ENCODE measurements at regions not wholly inside any gene's neighbourhood (a gene's known extent, or its start where the extent isn't known, plus 50 kb on each side); places are given as distances from the start of the nearest gene placed in this dataset.

DNA sequence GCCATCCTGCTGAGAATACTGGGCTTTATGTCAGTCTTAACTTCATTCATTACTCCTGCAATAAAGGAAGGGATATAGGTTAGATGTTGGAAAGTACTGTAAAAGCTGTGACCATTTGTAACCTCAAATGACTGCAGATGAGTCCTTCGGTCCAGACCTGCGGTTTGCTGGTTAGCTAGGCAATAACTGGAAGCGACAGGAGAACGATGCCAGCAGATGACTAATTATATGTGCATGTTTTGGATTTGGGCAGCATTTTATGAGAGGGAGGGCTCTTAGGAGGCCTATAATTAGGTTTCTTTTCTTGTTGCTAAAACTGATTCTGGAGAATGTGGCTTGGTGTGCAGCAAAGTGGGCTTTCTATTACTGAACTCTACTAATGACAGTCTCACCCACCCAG is 205.6 kb downstream of the TMEM182 start:
- DNase-seq, result no peak

DNA sequence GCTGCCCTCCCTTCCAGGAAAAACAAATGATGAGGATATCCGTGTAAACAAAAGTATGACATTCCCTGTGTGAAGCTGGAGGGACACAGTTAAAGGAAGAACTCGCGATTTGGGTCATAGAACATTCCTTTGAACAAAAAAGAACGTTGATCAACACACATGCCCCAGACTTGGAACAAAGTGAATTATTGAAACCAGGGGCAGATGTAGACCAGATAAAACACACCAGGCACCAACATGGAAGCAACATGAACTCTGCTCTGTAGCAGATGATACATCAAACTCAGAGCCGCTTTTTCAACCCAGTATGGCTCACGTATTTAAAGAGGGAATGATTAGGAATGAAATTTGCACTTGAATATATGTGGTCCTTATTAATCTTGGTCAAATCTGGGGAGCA is 206.5 kb downstream of the TMEM182 start:
- no peak for DNase-seq

DNA sequence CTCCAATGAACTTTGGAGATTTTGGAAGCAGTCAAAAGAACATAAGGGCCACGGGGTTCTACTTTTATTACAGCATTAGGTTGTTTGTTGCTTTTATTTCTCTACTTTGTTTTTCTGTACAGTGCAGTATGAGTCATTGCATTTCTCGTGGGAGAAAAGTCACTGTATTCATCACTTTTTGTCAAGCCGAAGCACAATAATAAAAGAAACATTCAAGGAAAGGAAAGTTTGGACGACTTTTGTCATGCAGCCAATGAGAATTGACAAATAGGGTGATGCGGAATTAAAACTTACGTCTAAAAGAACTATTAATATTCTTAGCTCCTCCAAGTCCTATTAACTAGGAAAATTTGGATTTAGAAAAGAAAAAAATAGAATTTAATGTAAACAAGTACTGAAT is 209.9 kb downstream of the TMEM182 start:
- no peak for DNase-seq

DNA sequence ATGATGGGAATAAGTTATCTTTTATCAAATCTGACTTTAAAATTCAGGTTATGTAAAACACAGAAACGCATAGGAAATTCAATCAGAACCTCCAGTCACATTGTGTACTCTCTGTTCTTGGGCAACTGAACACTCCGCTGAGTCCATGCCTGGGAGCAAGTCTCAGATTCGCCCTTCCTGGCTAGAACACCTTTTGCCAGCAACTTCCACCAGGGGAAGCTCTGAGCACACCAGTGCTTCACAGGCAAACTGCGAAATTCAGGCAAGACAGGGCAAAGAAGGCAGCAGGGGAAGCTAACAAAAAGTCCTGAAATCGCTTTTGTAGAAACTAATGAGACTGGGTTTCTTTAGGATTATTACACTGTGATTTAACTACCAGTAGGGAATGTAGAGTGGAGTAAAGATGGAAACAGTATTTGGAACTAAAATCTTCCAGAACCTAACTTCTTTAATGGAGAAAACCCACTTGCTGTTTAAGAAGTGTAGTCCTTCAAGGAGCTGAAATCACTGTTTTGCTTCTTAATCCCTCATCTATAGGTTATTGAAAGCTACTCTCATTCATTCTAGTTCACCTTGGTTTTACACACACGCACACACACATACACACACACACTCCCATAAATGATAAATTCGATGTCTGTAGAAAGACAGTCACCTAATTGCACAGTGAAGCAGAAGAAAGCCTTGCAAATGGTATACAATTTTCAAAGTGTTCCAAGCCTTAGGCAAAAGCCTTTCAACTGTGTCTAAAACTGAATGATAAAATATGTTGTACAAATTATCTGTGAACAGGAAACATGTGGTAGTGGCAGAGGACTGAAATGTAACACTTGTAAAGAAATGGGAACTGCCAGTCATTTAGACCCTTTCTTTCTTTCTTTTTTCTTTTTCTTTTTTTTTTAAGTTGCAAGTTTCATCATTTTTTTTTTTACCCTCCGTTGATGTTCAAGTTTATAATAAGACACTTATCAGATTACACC is 214.5 kb downstream of the TMEM182 start:
- peak in 3 of 4 experiments; percentile 10 to 22 (median 20) for DNase-seq

DNA sequence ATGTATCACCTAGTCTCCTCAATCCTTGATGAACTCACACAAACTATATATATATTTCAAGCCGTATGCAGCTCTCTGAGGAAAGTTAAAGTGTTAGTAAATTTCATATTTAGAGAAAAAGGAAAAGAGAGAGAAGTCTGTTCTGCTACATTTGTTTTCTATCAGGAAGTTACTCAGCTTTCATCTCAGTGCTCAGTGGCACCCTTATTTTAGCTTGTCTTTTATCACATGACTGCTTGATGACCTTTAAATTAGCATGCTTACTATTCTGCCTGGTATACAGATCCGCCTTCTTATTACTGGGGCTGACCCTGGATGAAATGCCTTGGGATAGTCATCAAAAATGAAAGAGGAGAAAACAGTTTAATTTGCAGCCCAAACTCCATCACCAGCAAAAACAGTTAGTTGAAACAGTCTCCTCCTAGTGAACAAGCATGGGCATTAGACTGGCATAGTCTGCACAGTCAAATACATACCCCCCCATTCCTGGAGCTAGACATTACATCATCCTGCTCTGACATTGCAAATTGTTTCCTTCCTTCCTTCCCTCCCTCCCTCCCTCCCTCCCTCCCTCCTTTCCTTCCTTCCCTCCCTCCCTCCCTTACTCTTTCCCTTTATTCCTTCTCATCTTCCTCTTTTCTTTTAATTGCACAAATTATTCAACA is 215.7 kb downstream of the TMEM182 start:
- DNase-seq, result no peak

DNA sequence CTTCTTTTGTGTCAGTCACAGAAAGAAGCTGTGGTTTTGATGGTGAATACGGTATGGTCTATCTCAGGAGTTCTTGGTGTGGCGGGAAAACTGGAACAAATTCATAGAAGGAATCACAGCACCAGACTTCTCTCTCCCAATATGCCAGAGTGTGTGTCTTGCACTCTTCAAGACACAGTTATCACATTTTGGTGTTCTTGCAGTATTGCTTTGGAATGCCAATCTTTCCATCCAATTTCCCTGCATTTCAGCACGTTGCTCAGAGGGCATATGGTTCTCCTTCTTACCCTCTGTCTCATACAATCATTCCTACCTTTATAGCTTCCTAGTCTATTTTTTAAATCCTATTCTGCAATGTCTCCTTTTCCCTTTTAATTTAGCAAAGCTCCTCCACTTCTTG is 216.3 kb downstream of the TMEM182 start:
- no peak for DNase-seq

DNA sequence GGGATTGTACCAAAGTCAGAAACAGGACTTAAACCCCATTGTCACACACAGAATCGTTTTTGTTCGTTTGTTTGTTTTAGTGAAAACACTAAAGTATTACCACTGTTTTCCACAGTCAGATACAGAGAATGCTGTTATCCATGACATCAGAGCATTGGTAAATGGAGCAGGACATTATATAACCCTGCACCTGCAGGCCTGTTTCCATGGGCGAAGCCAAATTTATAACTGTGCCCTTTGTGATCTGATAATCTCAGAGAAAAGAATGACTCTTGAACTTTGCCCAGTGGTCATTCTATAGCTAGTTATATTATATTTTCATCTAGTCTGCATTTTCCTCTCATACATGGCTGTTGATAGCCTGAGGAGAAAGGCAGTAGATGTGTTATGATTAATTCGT is 217.6 kb downstream of the TMEM182 start:
- DNase-seq, result no peak

DNA sequence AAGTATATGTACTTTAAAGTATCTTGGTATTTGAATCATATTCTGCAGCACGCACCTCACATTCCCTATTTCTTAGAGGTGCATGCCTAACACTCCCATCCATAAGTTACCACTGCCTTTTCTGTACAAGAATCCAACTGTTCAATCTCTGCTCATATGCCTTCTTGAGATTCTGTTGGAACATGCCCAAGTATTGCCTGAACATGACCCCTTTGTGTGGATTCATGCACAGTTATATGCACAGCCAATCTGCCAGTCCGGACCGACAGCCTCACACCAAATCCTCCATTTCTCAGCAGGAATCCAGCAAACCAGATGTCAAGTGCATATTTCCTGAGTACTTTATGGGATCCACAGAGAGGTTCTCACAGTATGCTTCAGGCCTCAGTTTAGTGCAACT is 222.0 kb downstream of the TMEM182 start:
- no peak for DNase-seq

DNA sequence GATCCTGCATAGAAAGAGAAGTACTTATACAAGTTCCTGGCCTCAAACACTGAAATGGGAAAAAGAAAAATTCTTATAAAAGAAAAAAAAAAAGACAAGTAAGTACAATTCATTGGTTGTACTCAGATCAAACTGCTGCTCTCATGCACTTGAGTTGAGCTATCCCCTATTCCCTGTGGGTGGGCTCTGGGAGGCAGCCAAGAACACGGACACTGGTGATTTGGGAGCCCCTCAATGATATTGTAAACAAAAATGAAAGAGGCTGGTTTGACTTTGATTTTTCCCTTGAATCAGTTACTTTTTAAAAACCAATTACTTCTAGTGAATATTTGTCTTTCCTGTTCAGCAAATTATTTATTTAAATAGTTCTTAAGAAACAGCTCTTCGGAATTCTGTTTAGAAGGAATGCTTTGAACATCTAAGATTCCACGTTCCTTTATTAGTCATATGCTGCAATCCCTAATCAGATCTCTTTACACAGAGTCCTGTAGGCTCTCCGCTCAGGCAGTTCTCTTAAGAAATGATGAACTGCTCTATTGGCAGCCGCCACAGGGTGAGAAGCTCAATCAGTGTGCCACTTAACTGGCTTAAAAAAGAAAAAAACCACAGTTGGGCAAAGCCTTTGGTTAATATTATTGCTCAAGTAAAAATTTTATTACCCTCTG is 225.1 kb downstream of the TMEM182 start:
- no peak for DNase-seq

DNA sequence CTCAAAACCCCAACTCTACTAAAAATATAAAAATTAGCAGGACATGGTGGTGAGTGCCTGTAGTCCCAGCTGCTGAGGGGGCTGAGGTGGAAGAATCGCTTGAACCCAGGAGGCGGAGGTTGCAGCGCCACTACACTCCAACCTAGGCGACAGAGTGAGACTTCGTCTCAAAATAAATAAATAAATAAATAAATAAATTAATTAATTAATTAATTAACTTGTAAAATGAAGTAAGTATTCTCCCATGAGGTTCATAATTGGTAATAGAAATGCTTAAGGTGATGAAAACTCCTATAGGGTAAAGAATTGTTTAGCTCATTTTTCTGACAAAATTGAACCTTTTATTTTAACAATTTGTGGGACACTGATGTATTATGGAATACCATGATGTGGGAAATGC is 230.8 kb downstream of the TMEM182 start:
- no peak for DNase-seq

DNA sequence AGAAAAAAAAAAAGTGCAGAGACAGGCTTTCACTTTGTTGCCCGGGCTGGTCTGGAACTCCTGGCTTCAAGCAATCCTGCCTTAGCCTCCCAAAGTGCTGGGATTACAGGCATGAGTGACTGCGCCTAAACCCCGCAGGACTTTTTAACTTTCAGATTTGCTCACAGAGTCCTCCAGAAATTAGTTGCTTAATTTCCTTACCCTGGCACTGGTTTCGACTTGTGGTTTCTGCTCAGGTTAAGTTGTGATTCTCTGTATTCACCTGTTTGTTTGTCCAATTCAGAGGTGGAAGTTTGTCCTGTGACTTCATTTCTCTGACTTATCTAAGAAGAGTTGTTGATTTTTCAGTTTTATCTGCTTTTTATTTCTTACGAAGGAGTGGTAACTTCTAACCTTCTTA is 238.1 kb downstream of the TMEM182 start:
- DNase-seq, result no peak

DNA sequence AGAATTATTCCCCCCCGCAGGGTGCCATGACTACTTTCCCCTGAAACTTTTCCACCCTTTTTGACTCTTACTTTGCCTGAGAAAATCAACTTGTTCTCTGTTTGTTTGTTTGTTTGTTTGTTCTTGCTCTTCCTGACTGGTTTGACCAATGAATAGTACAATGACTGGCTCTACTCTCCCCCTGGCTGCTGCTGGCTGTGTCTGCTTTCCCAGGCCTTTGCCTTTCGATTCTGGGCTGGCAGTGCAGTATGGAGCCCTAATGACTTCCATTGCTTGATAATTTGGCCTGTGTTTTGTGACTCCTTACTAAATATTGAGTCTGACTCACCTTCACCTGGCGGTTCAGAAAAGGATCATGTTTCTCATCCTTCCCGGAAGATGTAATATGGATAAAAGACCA is 241.1 kb downstream of the TMEM182 start:
- no peak for DNase-seq

DNA sequence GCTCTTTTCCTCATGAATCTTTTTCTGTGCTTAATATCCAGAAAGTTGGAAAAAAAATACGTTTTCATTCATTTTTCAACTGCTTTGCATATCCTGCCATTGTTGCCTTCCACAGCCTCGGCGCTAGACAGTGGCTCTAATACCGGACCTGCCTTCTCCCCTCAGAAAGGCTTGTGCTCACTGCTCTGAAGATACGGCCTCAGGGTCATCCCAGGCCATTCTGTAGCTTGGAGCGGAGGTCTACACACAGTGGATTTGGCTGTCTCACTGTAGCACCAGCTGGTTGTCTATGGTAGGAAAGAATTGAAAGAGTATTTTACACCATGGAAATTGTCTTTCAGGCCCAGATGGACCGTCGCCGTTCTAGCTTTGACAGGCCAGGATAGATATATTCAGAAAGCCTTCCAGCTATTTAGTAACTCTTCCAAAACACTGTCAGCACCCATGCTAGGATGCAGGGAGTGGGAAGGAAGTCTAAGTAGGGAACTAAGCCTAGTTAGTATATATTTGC is 242.0 kb downstream of the TMEM182 start:
- DNase-seq, result no peak

DNA sequence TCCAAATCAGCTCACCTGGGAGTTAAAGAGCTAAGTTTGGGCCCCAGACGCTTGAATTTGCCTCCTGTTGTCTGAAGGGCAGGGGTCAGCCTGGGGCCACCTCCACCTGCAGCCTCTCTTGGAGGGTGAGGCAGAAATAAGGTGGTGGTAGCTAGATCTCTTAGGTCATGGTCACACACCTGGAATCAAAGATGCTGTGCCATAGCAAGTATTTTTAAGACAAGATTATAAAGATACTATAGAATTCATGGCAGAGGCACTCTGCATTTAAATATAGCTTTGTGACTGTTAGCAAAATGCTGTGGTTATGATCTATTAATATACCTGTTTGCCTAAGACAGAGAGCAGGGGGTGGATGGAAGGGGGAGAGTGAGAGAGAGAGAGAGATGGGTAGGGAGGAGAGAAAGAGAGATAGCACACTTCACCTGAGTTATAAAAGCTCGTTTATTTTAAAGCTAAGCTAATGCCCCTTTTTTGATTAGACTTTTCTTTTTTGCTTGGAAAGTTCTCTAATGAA is 242.7 kb downstream of the TMEM182 start:
- no peak for DNase-seq

DNA sequence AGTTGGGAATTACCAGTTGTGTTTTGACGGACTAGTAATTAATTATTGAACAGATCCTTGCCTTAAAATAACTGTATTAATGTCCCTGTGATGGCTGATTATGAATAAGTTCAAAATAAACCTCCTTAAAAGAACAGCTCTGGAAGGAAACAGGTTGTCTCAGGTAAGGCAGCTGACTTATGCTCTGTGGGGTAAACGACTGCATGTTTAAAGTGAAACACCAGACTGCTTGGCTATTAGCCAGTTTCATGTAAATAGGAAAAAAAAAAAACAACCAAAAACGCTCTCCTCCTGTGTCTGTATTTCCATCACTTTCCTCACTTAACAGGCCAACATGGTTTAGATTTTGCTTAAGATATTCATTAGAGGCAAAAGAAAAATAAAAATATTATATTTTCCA is 243.6 kb downstream of the TMEM182 start:
- DNase-seq, result no peak

DNA sequence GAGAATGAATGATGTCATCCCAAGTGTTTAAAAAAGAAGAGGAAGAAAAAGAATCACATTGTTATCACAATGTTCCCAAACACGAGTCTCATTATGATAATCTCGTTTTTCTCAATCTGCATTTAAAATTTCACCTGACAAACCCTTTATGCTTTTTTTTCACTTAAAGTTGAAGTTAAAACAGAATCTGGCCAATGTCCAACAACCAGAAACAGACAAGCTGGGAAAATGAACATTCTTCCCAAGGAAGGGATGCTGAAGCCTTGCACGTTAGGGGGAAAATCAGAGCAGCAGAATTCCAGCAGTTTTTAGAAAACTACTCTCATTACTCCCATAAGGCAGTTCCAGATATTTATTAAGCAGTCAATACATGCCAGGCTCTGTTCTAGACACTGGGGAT is 245.3 kb downstream of the TMEM182 start:
- no peak for DNase-seq

DNA sequence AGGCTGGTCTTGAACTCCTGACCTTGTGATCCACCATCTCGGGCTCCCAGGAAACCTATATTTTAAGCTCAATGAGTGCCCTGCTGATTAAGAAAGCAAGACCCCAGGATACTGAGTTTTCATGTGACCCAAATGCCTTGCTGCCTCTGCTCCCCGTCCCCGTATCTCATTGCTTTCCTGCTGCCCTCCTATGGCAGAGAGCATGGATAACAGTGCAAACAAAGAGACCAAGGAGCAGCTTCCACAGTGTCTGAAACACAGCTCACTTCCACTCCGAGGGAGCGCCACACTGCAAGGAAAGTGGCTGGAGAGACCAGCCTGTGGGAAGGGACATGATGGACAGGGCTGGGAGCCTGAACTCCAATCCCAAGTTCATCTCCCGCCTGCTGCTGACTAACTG is 246.8 kb downstream of the TMEM182 start:
- no peak for DNase-seq

DNA sequence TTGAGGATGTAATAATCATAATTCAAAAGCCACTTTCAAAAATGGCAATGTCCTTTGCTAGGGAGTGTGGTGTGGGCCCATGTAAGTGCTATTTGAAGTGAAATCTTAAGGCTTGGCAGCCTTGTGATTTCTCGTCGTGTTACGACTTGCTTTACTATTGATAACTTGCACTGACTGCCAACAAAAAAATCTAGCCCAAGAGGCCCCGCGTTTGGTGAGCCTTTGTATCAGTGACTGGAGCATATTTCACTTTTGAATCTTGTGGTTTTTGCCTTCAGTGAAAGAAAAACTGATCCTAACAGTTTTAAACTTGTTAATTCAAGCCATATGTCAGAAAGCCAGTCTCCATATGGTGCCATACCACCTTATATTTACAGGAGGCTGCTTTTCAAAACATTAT is 248.0 kb downstream of the TMEM182 start:
- DNase-seq, result no peak

DNA sequence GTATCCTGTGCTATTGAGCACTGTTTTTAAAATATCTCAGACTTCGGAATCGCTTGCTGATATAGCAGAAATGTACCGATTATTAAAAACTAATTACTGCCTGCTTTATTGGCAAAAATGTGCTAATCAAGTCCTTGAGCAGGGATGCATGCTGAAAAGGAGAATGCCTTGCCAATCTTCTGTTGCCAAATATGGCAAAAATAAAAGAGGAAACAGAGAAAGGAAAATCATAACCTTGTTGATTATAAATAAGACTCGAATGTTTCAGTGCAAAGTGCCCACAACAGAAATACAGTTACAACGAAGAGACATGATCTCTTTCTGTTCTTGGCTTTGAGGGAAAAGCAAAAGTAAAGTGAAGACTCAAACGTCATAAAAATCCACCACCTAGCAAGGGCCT is 248.5 kb downstream of the TMEM182 start:
- DNase-seq, result no peak

DNA sequence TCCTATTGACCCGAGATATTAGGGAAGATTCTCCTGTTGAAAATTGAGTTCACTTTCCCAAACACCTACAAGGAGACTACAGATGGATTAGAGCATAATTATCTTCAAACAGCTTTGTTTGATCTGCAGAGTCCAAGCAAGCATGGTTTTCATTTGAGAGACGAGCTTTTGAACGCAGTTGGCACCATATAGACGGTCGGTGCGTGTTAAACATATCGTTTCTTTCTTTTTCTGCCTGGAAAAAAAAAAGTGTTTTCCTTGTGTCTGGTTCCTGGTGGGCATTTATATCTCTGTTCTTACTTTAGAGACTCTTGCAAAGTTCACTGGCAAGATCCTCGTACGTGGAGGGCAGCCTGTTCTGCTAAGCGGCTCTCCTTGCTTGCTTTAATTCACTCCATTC is 248.9 kb downstream of the TMEM182 start:
- no peak for DNase-seq

DNA sequence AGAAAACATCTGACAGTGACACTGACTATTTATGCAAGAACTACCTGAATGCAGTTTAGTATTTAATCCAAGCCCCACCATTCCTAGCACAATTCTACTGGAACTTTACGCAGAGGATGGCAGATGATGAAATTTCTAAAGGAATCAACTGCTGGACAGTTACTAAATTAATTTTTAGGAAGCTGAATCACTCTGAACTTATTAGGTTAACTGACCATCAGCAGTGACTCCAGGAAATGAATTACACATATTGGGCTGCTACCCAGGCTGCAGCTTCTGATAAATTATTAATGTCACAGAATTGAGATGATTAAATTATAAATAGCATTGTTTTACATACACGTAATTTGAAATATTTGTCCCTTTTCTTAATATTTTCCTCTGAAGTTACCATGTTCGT is 250.8 kb downstream of the TMEM182 start:
- DNase-seq, result no peak

DNA sequence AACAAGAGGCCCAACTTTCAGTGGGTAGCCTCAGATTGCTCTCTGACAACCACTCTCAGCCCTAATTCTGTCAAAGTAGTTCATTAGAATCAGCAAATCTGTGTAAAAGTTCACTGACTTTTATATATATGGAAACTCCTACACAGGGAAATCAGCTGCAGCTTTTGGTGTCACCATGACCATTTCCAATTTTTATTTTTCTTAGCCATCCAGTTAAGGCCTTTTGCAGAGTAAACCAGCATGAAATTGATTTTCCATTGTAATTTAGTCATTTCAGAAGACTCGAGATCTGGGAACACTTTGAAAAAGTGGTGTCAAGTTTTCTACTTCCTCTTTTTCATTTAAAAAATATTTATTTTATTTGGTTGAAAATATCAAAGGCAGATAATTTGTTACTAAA is 263.2 kb downstream of the TMEM182 start:
- DNase-seq, result no peak

DNA sequence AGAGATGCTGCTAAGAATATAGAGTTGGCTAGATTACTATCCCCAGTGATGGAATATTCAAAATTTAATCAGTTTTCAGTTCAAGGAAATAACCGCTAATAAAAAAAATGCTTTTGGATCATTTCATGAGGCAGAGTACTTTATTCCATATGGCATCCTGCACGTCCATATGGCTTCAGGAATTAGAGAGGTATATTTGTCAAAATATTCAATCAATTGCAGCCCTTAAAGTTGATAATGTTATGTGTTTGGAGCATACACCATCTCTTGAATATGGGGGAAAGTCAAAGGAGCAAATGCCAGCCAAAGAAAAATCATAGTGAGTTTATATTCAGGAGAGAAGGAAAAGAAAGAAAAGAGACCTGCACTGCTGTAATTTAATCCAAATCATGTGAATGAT is 266.4 kb downstream of the TMEM182 start:
- no peak for DNase-seq
